Gastrocnemius medialis (tissue), 4 donors: ENCODE measurements at regions not wholly inside any gene's neighbourhood (a gene's known extent, or its start where the extent isn't known, plus 50 kb on each side); places are given as distances from the start of the nearest gene placed in this dataset.
"Not testable (repeated sequence)": the region's sequence is repeated elsewhere in the genome, so short reads cannot be mapped to it uniquely, and the experiment has no call there.

Experiments used
- POLR2A ChIP-seq, 2 donors: fragments of 450-650 bp; IDR thresholded peaks; one replicate each; pipeline ENCODE4 v1.6.1; 2017; ENCODE audit warnings: antibody characterized with exemption in 2 of 2, mild to moderate bottlenecking in 2 of 2, moderate library complexity in 2 of 2
- TF ChIP-seq, protein P1 (sequence below), 5 experiments: fragments of 450-650 bp in 3 of 5; fragments of 200-600 bp in 2 of 5; sonication (generic) in 2 of 5; IDR thresholded peaks in 4 of 5; conservative IDR thresholded peaks in 1 of 5; 1 replicate in 4 of 5; 2 replicates in 1 of 5; pipeline ENCODE4 v1.5.1; 2016 to 2019; ENCODE audit warnings: antibody characterized with exemption in 5 of 5, mild to moderate bottlenecking in 3 of 5, moderate library complexity in 3 of 5

GRCh38 chr2:40712197-40712894 is 260.5 kb upstream of the SLC8A1 start:
- TF ChIP-seq, protein P1, sequence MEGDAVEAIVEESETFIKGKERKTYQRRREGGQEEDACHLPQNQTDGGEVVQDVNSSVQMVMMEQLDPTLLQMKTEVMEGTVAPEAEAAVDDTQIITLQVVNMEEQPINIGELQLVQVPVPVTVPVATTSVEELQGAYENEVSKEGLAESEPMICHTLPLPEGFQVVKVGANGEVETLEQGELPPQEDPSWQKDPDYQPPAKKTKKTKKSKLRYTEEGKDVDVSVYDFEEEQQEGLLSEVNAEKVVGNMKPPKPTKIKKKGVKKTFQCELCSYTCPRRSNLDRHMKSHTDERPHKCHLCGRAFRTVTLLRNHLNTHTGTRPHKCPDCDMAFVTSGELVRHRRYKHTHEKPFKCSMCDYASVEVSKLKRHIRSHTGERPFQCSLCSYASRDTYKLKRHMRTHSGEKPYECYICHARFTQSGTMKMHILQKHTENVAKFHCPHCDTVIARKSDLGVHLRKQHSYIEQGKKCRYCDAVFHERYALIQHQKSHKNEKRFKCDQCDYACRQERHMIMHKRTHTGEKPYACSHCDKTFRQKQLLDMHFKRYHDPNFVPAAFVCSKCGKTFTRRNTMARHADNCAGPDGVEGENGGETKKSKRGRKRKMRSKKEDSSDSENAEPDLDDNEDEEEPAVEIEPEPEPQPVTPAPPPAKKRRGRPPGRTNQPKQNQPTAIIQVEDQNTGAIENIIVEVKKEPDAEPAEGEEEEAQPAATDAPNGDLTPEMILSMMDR (IDR thresholded peaks at IDR 0.05 in 4 of 5, conservative IDR thresholded peaks at IDR 0.05 in 1 of 5), result not testable (repeated sequence)
- not testable (repeated sequence) for TF ChIP-seq POLR2A (IDR thresholded peaks at IDR 0.05)
